ENCODE measurements at regions not wholly inside any gene's neighbourhood (a gene's known extent, or its start where the extent isn't known, plus 50 kb on each side); places are given as distances from the start of the nearest gene placed in this dataset.

DNA sequence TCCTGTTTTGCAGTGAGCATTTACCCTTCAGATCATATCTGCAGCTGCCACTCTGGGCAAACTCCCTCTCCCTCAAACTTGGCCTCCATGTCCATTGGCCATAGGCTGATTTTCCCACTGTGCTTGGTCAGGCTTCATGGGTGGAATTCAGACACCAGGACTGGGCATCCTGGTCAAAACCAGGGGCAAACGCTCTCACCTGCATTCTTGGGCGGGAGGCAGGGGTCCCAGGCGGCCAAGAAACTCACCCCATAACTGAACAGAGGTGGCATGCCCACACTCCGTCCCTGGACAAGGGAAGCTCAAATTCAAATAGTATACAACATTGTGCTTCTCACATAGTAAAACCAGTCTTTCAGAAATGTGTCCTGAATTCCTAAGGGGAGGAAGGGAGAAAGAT lies 81.1 kb upstream of the ZNF648 start:
- no peak overlapping the region for H3K4me3 Mint-ChIP-seq
- H3K4me1 Mint-ChIP-seq = peaks cover 21% of the 10 kb centered on the region
- DNase-seq (no peak), ATAC-seq (no peak)
- H3K36me3 Mint-ChIP-seq (ENCODE audit: low read depth) = no peaks in the 10 kb centered on the region
- peak overlapping the region; percentile 84 for H3K27ac Mint-ChIP-seq
- peaks cover 25% of the 10 kb centered on the region for H3K27me3 Mint-ChIP-seq
- no peaks in the 10 kb centered on the region for H3K9me3 ChIP-seq (ENCODE audit: control insufficient read depth, low read length, poor library complexity, severe bottlenecking)

DNA sequence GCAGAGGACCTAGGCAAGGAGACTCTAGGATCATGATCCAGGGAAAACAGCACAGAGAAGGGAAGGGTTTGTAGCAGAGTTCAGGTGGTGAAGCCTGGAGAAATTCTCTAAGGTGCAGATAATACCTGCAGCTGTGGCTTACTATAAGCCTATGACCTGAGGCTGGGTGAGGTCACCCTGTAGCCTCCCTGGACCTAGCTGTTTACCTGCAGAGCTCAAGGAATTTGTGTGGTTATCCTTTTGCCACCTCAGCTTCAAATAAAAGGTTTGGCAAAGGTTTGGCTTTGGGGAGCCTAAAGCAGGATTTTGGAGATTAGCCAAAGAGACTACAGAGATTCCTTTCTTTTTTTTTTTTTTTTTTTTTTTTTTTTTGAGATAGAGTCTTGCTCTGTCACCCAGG lies 79.5 kb upstream of the ZNF648 start:
- no peak for DNase-seq

DNA sequence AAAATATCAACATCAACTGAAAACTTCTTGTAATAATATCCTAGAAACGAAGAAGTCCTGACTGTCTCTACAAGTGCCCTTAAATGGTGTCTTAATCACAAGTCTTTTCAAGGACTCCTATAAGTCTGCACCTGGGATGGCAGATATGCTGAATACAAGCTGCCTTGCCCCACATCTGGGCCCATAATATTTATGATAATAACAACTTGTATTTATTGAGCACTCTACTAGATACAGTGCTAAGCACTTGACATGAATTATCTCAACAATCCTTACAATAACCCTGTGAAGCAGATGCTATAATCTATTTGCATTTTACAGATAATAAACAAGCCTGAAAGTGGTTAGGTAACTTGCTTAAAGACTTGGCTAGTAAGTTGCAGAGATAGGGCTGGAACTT lies 78.0 kb upstream of the ZNF648 start:
- Mint-ChIP-seq H3K4me3 (no peak overlapping the region), H3K4me1 (peaks cover 20% of the 10 kb centered on the region), H3K36me3 (ENCODE audit: low read depth) (no peaks in the 10 kb centered on the region), H3K27me3 (peaks cover 20% of the 10 kb centered on the region), H3K27ac (no peak overlapping the region)
- no peaks in the 10 kb centered on the region for H3K9me3 ChIP-seq (ENCODE audit: control insufficient read depth, low read length, poor library complexity, severe bottlenecking)
- ATAC-seq = no peak
- DNase-seq = no peak

More for the DNA sequence above, 79.5 kb upstream of the ZNF648 start:
- no peak for ATAC-seq
- Mint-ChIP-seq H3K27ac (no peak overlapping the region), H3K27me3 (peaks cover 25% of the 10 kb centered on the region), H3K4me3 (no peak overlapping the region), H3K36me3 (ENCODE audit: low read depth) (no peaks in the 10 kb centered on the region), H3K4me1 (peaks cover 24% of the 10 kb centered on the region)
- no peaks in the 10 kb centered on the region for H3K9me3 ChIP-seq (ENCODE audit: control insufficient read depth, low read length, poor library complexity, severe bottlenecking)

DNA sequence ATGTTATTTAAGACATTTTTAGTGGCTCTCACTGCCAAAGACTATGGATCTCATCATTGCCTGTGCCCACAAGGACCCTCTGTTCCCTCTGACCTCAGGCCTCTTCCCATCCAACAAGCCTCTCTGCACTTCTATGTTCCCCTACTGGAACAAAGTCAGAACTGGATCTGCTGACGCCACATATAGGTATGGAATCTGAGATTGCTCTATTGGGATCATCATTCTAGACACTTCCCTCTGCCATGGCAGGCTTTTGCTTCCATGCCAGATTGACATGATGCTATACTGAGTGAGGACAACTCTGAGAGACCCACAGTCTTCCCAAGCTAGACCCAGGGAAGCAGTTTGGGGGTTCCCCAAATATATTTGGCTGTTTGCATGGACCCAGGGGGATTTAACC lies 76.0 kb upstream of the ZNF648 start:
- Mint-ChIP-seq H3K4me3 (no peak overlapping the region), H3K36me3 (ENCODE audit: low read depth) (no peaks in the 10 kb centered on the region), H3K27ac (no peak overlapping the region), H3K4me1 (peaks cover 10% of the 10 kb centered on the region), H3K27me3 (peaks cover 12% of the 10 kb centered on the region)
- DNase-seq = no peak
- no peak for ATAC-seq
- no peaks in the 10 kb centered on the region for H3K9me3 ChIP-seq (ENCODE audit: control insufficient read depth, low read length, poor library complexity, severe bottlenecking)

DNA sequence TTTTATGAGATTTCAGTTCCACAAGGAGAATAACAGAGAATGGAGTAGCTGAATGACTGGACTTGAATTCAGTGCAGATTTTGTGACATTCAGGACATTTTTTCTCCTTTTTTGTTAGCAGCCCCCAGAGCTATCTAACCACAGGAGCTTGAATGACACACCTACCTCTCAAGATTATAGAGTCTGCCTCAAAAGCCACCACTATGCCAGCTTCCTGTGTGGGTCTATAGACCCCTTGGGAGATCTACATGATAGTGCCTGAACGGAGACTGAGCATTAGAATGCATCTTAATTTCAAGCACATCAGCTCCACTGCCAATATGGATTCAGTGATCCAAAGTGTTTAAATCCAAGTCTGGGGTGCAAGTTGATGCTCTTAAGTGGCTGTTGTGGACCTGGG lies 74.4 kb upstream of the ZNF648 start:
- Mint-ChIP-seq H3K4me3 (no peak overlapping the region), H3K27me3 (peaks cover 10% of the 10 kb centered on the region), H3K4me1 (peaks cover 7% of the 10 kb centered on the region), H3K36me3 (ENCODE audit: low read depth) (no peaks in the 10 kb centered on the region), H3K27ac (no peak overlapping the region)
- no peak for ATAC-seq
- no peaks in the 10 kb centered on the region for H3K9me3 ChIP-seq (ENCODE audit: control insufficient read depth, low read length, poor library complexity, severe bottlenecking)
- no peak for DNase-seq

DNA sequence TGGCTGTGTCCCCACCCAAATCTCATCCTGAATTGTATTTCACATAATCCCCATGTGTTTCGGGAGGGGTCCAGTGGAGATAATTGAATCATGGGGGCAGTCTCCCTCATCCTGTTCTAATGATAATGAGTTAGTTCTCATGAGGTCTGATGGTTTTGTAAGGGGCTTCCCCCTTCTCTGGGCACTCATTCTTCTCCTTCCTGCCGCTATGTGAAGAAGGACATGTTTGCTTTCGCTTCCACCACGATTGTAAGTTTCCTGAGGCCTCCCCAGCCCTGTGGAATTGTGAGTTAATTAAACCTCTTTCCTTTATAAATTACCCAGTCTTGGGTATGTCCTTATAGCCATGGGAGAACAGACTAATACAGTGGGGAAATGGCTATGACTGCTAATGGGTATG lies 72.7 kb upstream of the ZNF648 start:
- DNase-seq = no peak
- Mint-ChIP-seq H3K27me3 (peaks cover 9% of the 10 kb centered on the region), H3K4me1 (peaks cover 4% of the 10 kb centered on the region), H3K36me3 (ENCODE audit: low read depth) (peaks cover 3% of the 10 kb centered on the region), H3K4me3 (no peak overlapping the region), H3K27ac (no peak overlapping the region)
- ATAC-seq = no peak
- no peaks in the 10 kb centered on the region for H3K9me3 ChIP-seq (ENCODE audit: control insufficient read depth, low read length, poor library complexity, severe bottlenecking)

DNA sequence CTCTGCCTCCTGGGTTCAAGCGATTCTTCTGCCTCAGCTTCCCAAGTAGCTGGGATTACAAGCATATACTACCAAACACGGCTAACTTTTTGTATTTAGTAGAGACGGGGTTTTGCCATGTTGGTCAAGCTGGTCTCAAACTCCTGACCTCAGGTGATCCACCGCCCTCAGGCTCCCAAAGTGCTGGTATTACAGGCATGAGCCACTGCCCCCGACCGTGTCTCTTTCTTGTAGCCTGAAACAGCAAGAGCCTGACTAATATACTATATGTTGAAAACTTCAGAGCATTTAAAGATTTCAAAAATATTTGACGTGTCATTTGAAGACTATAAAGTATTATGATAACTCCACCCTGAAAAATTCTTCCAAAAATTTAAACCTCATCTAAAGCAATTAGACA lies 71.7 kb upstream of the ZNF648 start:
- no peaks in the 10 kb centered on the region for H3K9me3 ChIP-seq (ENCODE audit: control insufficient read depth, low read length, poor library complexity, severe bottlenecking)
- H3K27ac Mint-ChIP-seq = no peak overlapping the region
- peaks cover 4% of the 10 kb centered on the region for H3K4me1 Mint-ChIP-seq
- peaks cover 10% of the 10 kb centered on the region for H3K27me3 Mint-ChIP-seq
- no peak for DNase-seq
- no peak for ATAC-seq
- H3K4me3 Mint-ChIP-seq = no peak overlapping the region
- peaks cover 3% of the 10 kb centered on the region for H3K36me3 Mint-ChIP-seq (ENCODE audit: low read depth)

DNA sequence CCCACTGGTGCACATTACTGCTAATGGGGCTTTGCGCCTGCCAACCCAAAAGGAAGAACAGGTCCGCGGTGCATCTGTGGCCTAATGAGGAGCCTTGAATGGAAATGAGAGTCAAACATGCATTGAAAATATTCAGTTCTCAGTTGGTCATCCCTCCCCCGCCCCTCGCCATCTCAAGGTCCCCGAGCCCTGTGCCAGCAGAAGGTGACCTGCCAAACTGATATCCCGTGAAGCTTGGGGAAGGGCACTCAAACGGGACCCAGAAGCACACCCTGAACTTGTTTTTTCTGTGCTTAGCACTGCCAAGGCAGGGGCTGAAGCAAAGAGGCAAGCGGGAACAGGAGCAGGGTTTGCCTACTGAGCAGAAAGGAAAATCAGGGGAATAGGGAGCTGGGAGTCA lies 67.9 kb upstream of the ZNF648 start:
- DNase-seq (no peak), ATAC-seq (no peak)
- Mint-ChIP-seq H3K27me3 (peaks cover 10% of the 10 kb centered on the region), H3K36me3 (ENCODE audit: low read depth) (peaks cover 3% of the 10 kb centered on the region), H3K4me3 (no peak overlapping the region), H3K4me1 (peaks cover 4% of the 10 kb centered on the region), H3K27ac (no peak overlapping the region)
- no peaks in the 10 kb centered on the region for H3K9me3 ChIP-seq (ENCODE audit: control insufficient read depth, low read length, poor library complexity, severe bottlenecking)

DNA sequence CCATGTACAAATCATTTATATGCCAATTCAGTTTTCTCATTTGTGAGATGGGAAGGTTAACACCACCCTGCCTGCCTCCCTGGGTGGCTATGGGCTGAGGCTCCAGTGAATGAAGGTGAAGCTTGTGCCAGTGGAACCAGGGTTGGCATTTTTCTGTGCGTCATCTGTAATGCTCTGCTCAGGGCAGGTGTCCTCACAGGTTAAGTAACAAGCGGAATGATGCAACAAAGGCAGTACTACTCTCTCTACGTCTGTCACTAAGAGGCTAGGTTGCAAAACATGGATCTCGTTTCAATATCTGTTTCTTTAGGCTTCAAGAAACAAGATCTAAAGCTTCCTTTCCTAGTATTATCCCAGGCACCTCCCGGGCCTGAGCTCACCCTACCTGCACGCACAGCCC lies 67.0 kb upstream of the ZNF648 start:
- DNase-seq (no peak), ATAC-seq (no peak)
- Mint-ChIP-seq H3K27ac (no peak overlapping the region), H3K4me1 (peaks cover 4% of the 10 kb centered on the region), H3K27me3 (peaks cover 10% of the 10 kb centered on the region), H3K4me3 (no peak overlapping the region), H3K36me3 (ENCODE audit: low read depth) (peaks cover 3% of the 10 kb centered on the region)
- H3K9me3 ChIP-seq (ENCODE audit: control insufficient read depth, low read length, poor library complexity, severe bottlenecking) = no peaks in the 10 kb centered on the region

DNA sequence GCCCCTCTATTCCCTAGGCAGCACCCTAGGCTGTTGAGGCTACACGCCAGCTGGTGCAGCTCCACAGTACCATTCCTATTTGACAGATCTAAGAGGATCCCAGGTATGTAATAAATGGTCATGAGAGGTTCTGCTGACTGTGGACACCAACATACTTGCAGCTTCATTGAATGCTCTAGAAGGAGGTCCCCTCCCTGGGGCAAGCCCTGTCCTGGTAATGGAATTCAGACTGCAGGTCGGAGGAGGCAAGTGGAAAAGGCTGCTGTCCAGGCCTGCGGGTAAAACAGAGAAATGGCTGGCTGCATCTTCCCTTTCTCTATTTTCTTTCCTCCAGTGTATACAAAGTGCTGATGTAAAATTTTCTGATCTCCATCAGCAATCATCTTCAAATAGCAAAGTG lies 66.1 kb upstream of the ZNF648 start:
- Mint-ChIP-seq H3K4me1 (peaks cover 4% of the 10 kb centered on the region), H3K4me3 (no peak overlapping the region), H3K27me3 (peaks cover 10% of the 10 kb centered on the region), H3K36me3 (ENCODE audit: low read depth) (peaks cover 3% of the 10 kb centered on the region), H3K27ac (no peak overlapping the region)
- no peak for DNase-seq
- ATAC-seq = no peak
- H3K9me3 ChIP-seq (ENCODE audit: control insufficient read depth, low read length, poor library complexity, severe bottlenecking) = no peaks in the 10 kb centered on the region

DNA sequence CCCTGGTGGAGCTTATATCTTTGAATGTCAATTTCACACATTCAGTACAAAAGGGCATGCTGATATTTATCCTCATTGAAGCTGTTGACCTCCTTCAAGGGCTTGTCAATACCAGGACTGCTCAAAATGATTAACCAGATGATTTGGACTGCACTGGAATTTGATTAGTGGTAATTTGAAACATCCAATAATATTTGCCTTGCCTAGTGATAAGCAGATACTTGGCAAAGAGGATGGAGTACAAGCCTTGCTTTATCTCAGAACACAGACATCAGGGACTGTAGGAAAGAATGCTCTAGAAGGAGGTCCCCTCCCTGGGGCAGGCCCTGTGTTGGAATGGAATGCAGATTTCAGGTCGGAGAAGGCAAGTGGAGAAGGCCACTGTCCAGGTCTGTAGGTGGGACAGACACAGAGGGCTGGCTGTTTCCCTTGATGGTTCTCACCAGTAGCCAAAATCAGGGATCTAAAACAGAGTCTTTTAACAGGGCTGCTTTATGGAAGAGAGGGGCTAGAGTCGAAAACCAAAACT lies 64.8 kb upstream of the ZNF648 start:
- DNase-seq = no peak
- peaks cover 20% of the 10 kb centered on the region for H3K27me3 Mint-ChIP-seq
- no peak for ATAC-seq
- H3K4me1 Mint-ChIP-seq = peaks cover 8% of the 10 kb centered on the region
- H3K9me3 ChIP-seq (ENCODE audit: control insufficient read depth, low read length, poor library complexity, severe bottlenecking) = no peaks in the 10 kb centered on the region
- H3K27ac Mint-ChIP-seq = no peak overlapping the region
- H3K4me3 Mint-ChIP-seq = no peak overlapping the region
- H3K36me3 Mint-ChIP-seq (ENCODE audit: low read depth) = peaks cover 3% of the 10 kb centered on the region

DNA sequence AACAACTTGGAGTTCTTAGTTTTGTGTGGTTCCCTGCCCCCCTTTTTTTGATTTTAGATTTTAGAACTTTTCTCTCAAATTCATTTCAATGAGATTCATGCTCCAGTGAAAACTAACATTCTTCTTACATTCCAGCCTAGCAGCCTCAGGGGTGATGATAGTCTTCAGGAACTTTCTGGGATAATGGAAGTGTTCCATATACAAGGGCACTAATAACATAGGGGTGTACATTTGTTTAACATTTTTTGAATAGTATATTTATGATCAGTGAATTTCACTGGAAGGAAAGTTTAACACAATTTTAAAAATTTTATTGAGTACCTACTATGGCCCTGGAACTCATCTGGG lies 61.4 kb upstream of the ZNF648 start:
- H3K27me3 Mint-ChIP-seq = peaks cover 10% of the 10 kb centered on the region
- ATAC-seq (no peak), DNase-seq (no peak)
- no peaks in the 10 kb centered on the region for H3K36me3 Mint-ChIP-seq (ENCODE audit: low read depth)
- H3K4me3 Mint-ChIP-seq = no peak overlapping the region
- no peaks in the 10 kb centered on the region for H3K9me3 ChIP-seq (ENCODE audit: control insufficient read depth, low read length, poor library complexity, severe bottlenecking)
- peaks cover 8% of the 10 kb centered on the region for H3K4me1 Mint-ChIP-seq
- no peak overlapping the region for H3K27ac Mint-ChIP-seq

DNA sequence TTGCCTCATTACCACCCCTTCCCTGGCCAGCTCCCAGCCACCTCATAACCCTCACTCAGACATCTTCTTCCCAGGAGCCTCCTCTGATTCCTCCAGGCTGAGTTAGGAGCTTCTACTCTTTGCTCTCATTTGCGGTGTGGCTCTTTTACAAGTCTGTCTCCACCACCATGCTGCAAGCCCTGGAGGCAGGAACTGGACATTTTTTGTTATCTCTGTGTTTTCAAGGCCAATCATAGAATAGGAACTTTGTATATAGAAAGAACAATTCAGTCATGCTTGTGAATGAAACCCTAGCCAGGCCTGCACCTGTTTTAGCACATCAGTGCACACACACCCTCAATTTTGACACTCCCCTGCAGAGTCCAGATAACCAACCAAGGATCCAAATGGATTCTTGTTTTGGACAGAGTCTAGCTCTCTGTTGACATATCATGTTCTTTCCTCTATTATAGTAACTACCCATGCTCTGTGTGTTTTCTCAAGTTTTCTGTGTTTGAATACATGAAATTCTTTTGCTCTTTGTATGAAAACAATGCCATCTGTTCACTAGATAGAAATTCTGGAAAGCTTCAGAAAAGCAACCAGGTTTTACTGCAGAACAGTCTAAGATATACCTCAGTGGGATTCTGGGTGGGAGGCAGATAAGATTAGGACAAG lies 60.9 kb upstream of the ZNF648 start:
- DNase-seq (no peak), ATAC-seq (no peak)
- H3K9me3 ChIP-seq (ENCODE audit: control insufficient read depth, low read length, poor library complexity, severe bottlenecking) = no peaks in the 10 kb centered on the region
- H3K27me3 Mint-ChIP-seq = peaks cover 12% of the 10 kb centered on the region
- H3K4me1 Mint-ChIP-seq = peaks cover 8% of the 10 kb centered on the region
- no peak overlapping the region for H3K27ac Mint-ChIP-seq
- no peaks in the 10 kb centered on the region for H3K36me3 Mint-ChIP-seq (ENCODE audit: low read depth)
- H3K4me3 Mint-ChIP-seq = no peak overlapping the region

DNA sequence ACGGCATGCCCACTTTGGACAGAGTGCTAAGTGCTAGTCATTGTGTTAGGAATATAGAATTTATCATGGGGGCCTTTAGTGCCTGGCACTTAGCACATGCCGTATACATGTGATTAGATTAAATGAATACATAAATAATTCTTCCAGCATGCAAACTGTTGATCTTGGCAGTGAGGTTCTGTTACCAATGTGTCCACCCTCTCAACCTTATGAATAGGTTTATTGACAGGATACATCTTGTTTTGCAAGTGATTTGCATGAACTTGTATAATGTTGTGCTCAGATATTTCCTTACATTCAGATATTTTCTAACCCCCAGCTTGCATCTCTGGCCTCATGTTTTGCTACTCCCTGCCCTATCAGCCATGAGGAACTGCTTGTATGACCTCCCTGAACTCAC lies 60.3 kb upstream of the ZNF648 start:
- no peaks in the 10 kb centered on the region for H3K9me3 ChIP-seq (ENCODE audit: control insufficient read depth, low read length, poor library complexity, severe bottlenecking)
- Mint-ChIP-seq H3K27me3 (peaks cover 18% of the 10 kb centered on the region), H3K36me3 (ENCODE audit: low read depth) (no peaks in the 10 kb centered on the region), H3K4me1 (peaks cover 4% of the 10 kb centered on the region), H3K27ac (no peak overlapping the region), H3K4me3 (no peak overlapping the region)
- DNase-seq (no peak), ATAC-seq (no peak)

Measured in T-helper 17 cell (primary cell).